HG03095 (cell line): ENCODE measurements at regions not wholly inside any gene's neighbourhood (a gene's known extent, or its start where the extent isn't known, plus 50 kb on each side); places are given as distances from the start of the nearest gene placed in this dataset.
"Not testable (repeated sequence)": the region's sequence is repeated elsewhere in the genome, so short reads cannot be mapped to it uniquely, and the experiment has no call there.

Experiments used
- ATAC-seq: cut with Tn5 transposase; IDR thresholded peaks from one replicate; pipeline ENCODE4 v1.9.1; 2021; ENCODE audit warnings: moderate library complexity; ENCODE audit not compliant: unreplicated experiment

GRCh38 chr16:29202642-29203041 is 203.9 kb downstream of the NPIPB11 start:
- not testable (repeated sequence) for ATAC-seq

- ATAC-seq: not testable (repeated sequence)
Measured at GRCh38 chr16:29202025-29202632, 204.4 kb downstream of the NPIPB11 start.

- not testable (repeated sequence) for ATAC-seq
Measured at GRCh38 chr16:29201296-29202024, 205.1 kb downstream of the NPIPB11 start.

- ATAC-seq: not testable (repeated sequence)
Measured at GRCh38 chr16:29200681-29201080, 205.8 kb downstream of the NPIPB11 start.

- not testable (repeated sequence) for ATAC-seq
Measured at GRCh38 chr16:29200135-29200601, 206.3 kb downstream of the NPIPB11 start.

GRCh38 chr16:29199626-29200025 is 206.9 kb downstream of the NPIPB11 start:
- not testable (repeated sequence) for ATAC-seq

GRCh38 chr16:29198731-29199521 is 207.6 kb downstream of the NPIPB11 start:
- no peak for ATAC-seq

- no peak for ATAC-seq
Measured at GRCh38 chr16:29198231-29198630, 208.3 kb downstream of the NPIPB11 start.

GRCh38 chr16:29197494-29198100 is 208.9 kb downstream of the NPIPB11 start:
- ATAC-seq: not testable (repeated sequence)

GRCh38 chr16:29196746-29197145 is 209.8 kb downstream of the NPIPB11 start:
- ATAC-seq: not testable (repeated sequence)

- ATAC-seq: not testable (repeated sequence)
Measured at GRCh38 chr16:29195116-29195872, 210.4 kb downstream of the LAT start.

GRCh38 chr16:29194185-29194844 is 209.5 kb downstream of the LAT start:
- ATAC-seq: not testable (repeated sequence)

GRCh38 chr16:29193634-29194033 is 208.8 kb downstream of the LAT start:
- not testable (repeated sequence) for ATAC-seq

- not testable (repeated sequence) for ATAC-seq
Measured at GRCh38 chr16:29193248-29193574, 208.4 kb downstream of the LAT start.

- ATAC-seq: no peak
Measured at GRCh38 chr16:29192329-29193247, 207.7 kb downstream of the LAT start.

- ATAC-seq: not testable (repeated sequence)
Measured at GRCh38 chr16:29191636-29192180, 206.9 kb downstream of the LAT start.

- ATAC-seq: not testable (repeated sequence)
Measured at GRCh38 chr16:29190553-29191431, 205.9 kb downstream of the LAT start.

- not testable (repeated sequence) for ATAC-seq
Measured at GRCh38 chr16:29188806-29189205, 204.0 kb downstream of the LAT start.
